ENCODE measurements at regions not wholly inside any gene's neighbourhood (a gene's known extent, or its start where the extent isn't known, plus 50 kb on each side); places are given as distances from the start of the nearest gene placed in this dataset.

DNA sequence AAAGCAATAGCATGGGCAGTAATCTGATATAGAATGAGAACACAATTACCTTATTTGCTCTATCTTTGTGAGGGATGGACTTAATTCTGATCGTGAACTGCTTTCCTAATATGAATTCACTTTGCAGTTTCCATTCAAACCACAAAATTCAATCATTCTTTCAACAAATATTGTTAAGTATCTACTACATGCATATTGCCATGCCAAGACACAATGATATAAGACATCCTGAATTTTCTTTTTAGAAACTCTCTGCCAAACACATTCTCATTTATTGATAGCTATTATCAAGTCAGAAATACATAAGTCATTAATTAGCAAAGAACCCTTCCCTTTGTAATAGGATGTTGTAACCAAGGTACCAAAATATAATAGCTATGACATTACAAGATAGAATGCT, 121.6 kb upstream of the TARS1 start:
- TF ChIP-seq, protein P1, sequence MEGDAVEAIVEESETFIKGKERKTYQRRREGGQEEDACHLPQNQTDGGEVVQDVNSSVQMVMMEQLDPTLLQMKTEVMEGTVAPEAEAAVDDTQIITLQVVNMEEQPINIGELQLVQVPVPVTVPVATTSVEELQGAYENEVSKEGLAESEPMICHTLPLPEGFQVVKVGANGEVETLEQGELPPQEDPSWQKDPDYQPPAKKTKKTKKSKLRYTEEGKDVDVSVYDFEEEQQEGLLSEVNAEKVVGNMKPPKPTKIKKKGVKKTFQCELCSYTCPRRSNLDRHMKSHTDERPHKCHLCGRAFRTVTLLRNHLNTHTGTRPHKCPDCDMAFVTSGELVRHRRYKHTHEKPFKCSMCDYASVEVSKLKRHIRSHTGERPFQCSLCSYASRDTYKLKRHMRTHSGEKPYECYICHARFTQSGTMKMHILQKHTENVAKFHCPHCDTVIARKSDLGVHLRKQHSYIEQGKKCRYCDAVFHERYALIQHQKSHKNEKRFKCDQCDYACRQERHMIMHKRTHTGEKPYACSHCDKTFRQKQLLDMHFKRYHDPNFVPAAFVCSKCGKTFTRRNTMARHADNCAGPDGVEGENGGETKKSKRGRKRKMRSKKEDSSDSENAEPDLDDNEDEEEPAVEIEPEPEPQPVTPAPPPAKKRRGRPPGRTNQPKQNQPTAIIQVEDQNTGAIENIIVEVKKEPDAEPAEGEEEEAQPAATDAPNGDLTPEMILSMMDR (IDR thresholded peaks at IDR 0.05) = no peak
- TF ChIP-seq MYC (IDR thresholded peaks at IDR 0.05; ENCODE audit: borderline replicate concordance, low read length) (no peak), CHD4 (IDR thresholded peaks at IDR 0.05; ENCODE audit: borderline replicate concordance) (no peak), SMC3 (IDR thresholded peaks at IDR 0.05) (no peak)
- TF ChIP-seq, protein P2, sequence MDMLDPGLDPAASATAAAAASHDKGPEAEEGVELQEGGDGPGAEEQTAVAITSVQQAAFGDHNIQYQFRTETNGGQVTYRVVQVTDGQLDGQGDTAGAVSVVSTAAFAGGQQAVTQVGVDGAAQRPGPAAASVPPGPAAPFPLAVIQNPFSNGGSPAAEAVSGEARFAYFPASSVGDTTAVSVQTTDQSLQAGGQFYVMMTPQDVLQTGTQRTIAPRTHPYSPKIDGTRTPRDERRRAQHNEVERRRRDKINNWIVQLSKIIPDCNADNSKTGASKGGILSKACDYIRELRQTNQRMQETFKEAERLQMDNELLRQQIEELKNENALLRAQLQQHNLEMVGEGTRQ (IDR thresholded peaks at IDR 0.05) = no peak

Measured in A549 (cell line).